Endothelial cell of umbilical vein (primary cell): ENCODE measurements at regions not wholly inside any gene's neighbourhood (a gene's known extent, or its start where the extent isn't known, plus 50 kb on each side); places are given as distances from the start of the nearest gene placed in this dataset.

Experiments used
- BruUV-seq: library from RNA; stranded (reverse); fragments of 400-500 nt; replicated peaks from 2 replicates; lab custom pipeline; 2021; lab: Mats Ljungman, UMichigan
- CTCF ChIA-PET: fragments of 300-600, 350-600 bp; sonication (Branson Sonifier 250); formaldehyde crosslinking; loops from one replicate; lab custom pipeline; 2021; ENCODE audit warnings: antibody characterized with exemption, inconsistent platforms; lab: Charles Lee
- POLR2A ChIA-PET: fragments of 300-600, 350-600 bp; sonication (Branson Sonifier 250); formaldehyde crosslinking; loops from one replicate; lab custom pipeline; 2021; ENCODE audit warnings: antibody characterized with exemption, inconsistent platforms; lab: Charles Lee
- DNase-seq: peaks from one replicate; pipeline ENCODE4 v3.0.0-alpha.2; 2011; ENCODE audit warnings: low read depth, low spot score
- FAIRE-seq: peaks from 2 replicates; lab custom pipeline; 2011; peaks lifted over from hg19 to GRCh38; lab: Jason Lieb, UNC
- H2AFZ ChIP-seq: 2 replicates; pipeline ENCODE4 v1.6.0; 2012; ENCODE audit warnings: low read depth, low read length, control low read depth, inconsistent platforms
- H3K27ac ChIP-seq: 2 replicates; pipeline ENCODE4 v1.5.1; 2011; ENCODE audit warnings: low read depth, mild to moderate bottlenecking, control low read depth, low read length, moderate library complexity; ENCODE audit not compliant: insufficient read depth
- H3K27me3 ChIP-seq, 2 experiments: 2 replicates each; pipeline versions ENCODE4 v1.6.0 to v1.6.1; 2011; ENCODE audit warnings: low read length in 2 of 2, mixed read lengths in 1 of 2; ENCODE audit not compliant: control insufficient read depth in 2 of 2, insufficient read depth in 2 of 2
- H3K36me3 ChIP-seq, 2 experiments: 2 replicates in 1 of 2; 3 replicates in 1 of 2; pipeline ENCODE4 v1.5.1; 2011; ENCODE audit warnings: low read length in 2 of 2, mild to moderate bottlenecking in 1 of 2, moderate library complexity in 1 of 2; ENCODE audit not compliant: control insufficient read depth in 2 of 2, insufficient read depth in 2 of 2; ENCODE audit errors: extremely low read depth in 1 of 2
- H3K4me1 ChIP-seq: 3 replicates; pipeline ENCODE4 v1.5.1; 2011; ENCODE audit warnings: mild to moderate bottlenecking, low read length; ENCODE audit not compliant: control insufficient read depth, insufficient read depth; ENCODE audit errors: extremely low read depth
- H3K4me2 ChIP-seq: 2 replicates; pipeline ENCODE4 v1.6.1; 2011; ENCODE audit warnings: low read length, control low read depth, mixed read lengths; ENCODE audit not compliant: insufficient read depth
- H3K4me3 ChIP-seq, 3 experiments: fragments of 200-600 bp in 1 of 3; sonication (generic), shearing (Covaris generic) in 1 of 3; replicated peaks in 1 of 3; 2 replicates each; pipeline ENCODE4 v1.5.1; 2011 to 2016; ENCODE audit warnings: control low read depth in 3 of 3, low read length in 3 of 3, mild to moderate bottlenecking in 2 of 3, inconsistent platforms in 1 of 3, low read depth in 1 of 3, moderate library complexity in 1 of 3; ENCODE audit not compliant: insufficient read depth in 1 of 3
- H3K79me2 ChIP-seq: 2 replicates; pipeline ENCODE4 v1.6.0; 2012; ENCODE audit warnings: low read length, inconsistent platforms; ENCODE audit not compliant: control insufficient read depth, insufficient read depth
- H3K9ac ChIP-seq: replicated peaks from 2 replicates; pipeline ENCODE3; 2011; ENCODE audit warnings: low read length, control low read depth; ENCODE audit not compliant: insufficient read depth; ENCODE audit errors: extremely low read depth
- H3K9me1 ChIP-seq: replicated peaks from 3 replicates; pipeline ENCODE4 v1.6.0; 2011; ENCODE audit warnings: mild to moderate bottlenecking, low read length; ENCODE audit not compliant: control insufficient read depth, insufficient read depth; ENCODE audit errors: extremely low read depth
- H3K9me3 ChIP-seq: replicated peaks from 2 replicates; pipeline ENCODE4 v1.5.1; 2012; ENCODE audit warnings: low read length, inconsistent platforms; ENCODE audit not compliant: control insufficient read depth, insufficient read depth
- H4K20me1 ChIP-seq: replicated peaks from 2 replicates; pipeline ENCODE3; 2011; ENCODE audit warnings: mild to moderate bottlenecking, low read length; ENCODE audit not compliant: control insufficient read depth, insufficient read depth; ENCODE audit errors: extremely low read depth
- CTCF ChIP-seq, 2 donors: IDR thresholded peaks; 1 replicate in 1 of 2; 2 replicates in 1 of 2; pipeline ENCODE4 v1.5.1; 2011; ENCODE audit warnings: low read length in 2 of 2, mild to moderate bottlenecking in 2 of 2, moderate library complexity in 2 of 2, control low read depth in 1 of 2, inconsistent platforms in 1 of 2, low read depth in 1 of 2; ENCODE audit not compliant: insufficient read depth in 1 of 2; ENCODE audit errors: extremely low read depth in 1 of 2
- EZH2 ChIP-seq: IDR thresholded peaks from 2 replicates; pipeline ENCODE4 v1.6.1; 2012; ENCODE audit warnings: borderline replicate concordance, low read depth, mild to moderate bottlenecking, moderate library complexity, low read length, inconsistent platforms; ENCODE audit not compliant: severe bottlenecking
- FOS ChIP-seq: IDR thresholded peaks from 2 replicates; pipeline ENCODE4 v1.6.1; 2011; ENCODE audit warnings: mild to moderate bottlenecking, low read length, moderate library complexity, borderline replicate concordance; ENCODE audit not compliant: insufficient read depth
- GATA2 ChIP-seq: IDR thresholded peaks from 2 replicates; pipeline ENCODE4 v1.7.0; 2011; ENCODE audit warnings: low read depth, mild to moderate bottlenecking, moderate library complexity, mixed read lengths, low read length; ENCODE audit not compliant: insufficient read length, insufficient read depth
- JUN ChIP-seq: IDR thresholded peaks from 2 replicates; pipeline ENCODE4 v1.6.1; 2011; ENCODE audit warnings: borderline replicate concordance, low read depth; ENCODE audit not compliant: insufficient read length, insufficient read depth
- MAX ChIP-seq: IDR thresholded peaks from 2 replicates; pipeline ENCODE4 v1.6.1; 2011; ENCODE audit not compliant: insufficient read depth, insufficient read length
- MYC ChIP-seq: IDR thresholded peaks from one replicate; pipeline ENCODE4 v1.6.1; 2011; ENCODE audit warnings: mild to moderate bottlenecking, low read depth, low read length
- POLR2A ChIP-seq: IDR thresholded peaks from 2 replicates; pipeline ENCODE4 v1.6.1; 2012; ENCODE audit warnings: low read depth, mild to moderate bottlenecking, control low read depth, low read length
- POLR2AphosphoS5 ChIP-seq: IDR thresholded peaks from 2 replicates; pipeline ENCODE4 v1.6.1; 2012; ENCODE audit warnings: low read depth, mild to moderate bottlenecking, control low read depth, low read length, moderate library complexity; ENCODE audit not compliant: insufficient read depth
- dilution Hi-C: fragments of 300-500 bp; cut with MboI; formaldehyde crosslinking; loops from one replicate; pipeline ENCODE4 v1.15.0; 2019; ENCODE audit warnings: low sequenced_read_pairs; ENCODE audit not compliant: extremely low pct_ligation_motif_present
- intact Hi-C: fragments of 100-400 bp; cut with micrococcal nuclease; formaldehyde crosslinking; loops from one replicate; pipeline ENCODE4 v1.10.0; 2022

- H3K9me3 ChIP-seq, result no peaks in the 10 kb centered on the region
- TF ChIP-seq FOS (no peak), JUN (no peak), GATA2 (no peak), POLR2AphosphoS5 (no peak), EZH2 (no peak), MYC (no peak), MAX (no peak), CTCF (IDR thresholded peaks at IDR 0.05; ENCODE audit: extremely low read depth in 1 of 2, insufficient read depth in 1 of 2, low read depth in 1 of 2, low read length in 2 of 2) (no peak), POLR2A (no peak)
- peaks cover 21% of the 10 kb centered on the region for H3K4me1 ChIP-seq
- no peak overlapping the region for H3K27ac ChIP-seq
- H3K79me2 ChIP-seq, result no peaks in the 10 kb centered on the region
- intact Hi-C loops (loop anchor here (10.0 kb wide), 1 partner anchor 1395 kb away; the partner anchor contains the start of gene PKD1L1), dilution Hi-C loops (no loop called here)
- CTCF ChIA-PET, result no interaction called here
- no peaks in the 10 kb centered on the region for H3K36me3 ChIP-seq
- no peak overlapping the region for H3K9ac ChIP-seq
- POLR2A ChIA-PET, result no interaction called here
- no peak for DNase-seq
- H4K20me1 ChIP-seq, result no peaks in the 10 kb centered on the region
- no peak for FAIRE-seq
- no peaks in the 10 kb centered on the region for H3K9me1 ChIP-seq
- no peaks in the 10 kb centered on the region for H3K27me3 ChIP-seq
- no peak overlapping the region for H3K4me2 ChIP-seq
- BruUV-seq, result no TSS peak
- H2AFZ ChIP-seq, result no peak overlapping the region
- no peak overlapping the region for H3K4me3 ChIP-seq
Measured at GRCh38 chr7:46549347-46549746, 628.3 kb upstream of the IGFBP3 start.
